ENCODE measurements at regions not wholly inside any gene's neighbourhood (a gene's known extent, or its start where the extent isn't known, plus 50 kb on each side); places are given as distances from the start of the nearest gene placed in this dataset.

DNA sequence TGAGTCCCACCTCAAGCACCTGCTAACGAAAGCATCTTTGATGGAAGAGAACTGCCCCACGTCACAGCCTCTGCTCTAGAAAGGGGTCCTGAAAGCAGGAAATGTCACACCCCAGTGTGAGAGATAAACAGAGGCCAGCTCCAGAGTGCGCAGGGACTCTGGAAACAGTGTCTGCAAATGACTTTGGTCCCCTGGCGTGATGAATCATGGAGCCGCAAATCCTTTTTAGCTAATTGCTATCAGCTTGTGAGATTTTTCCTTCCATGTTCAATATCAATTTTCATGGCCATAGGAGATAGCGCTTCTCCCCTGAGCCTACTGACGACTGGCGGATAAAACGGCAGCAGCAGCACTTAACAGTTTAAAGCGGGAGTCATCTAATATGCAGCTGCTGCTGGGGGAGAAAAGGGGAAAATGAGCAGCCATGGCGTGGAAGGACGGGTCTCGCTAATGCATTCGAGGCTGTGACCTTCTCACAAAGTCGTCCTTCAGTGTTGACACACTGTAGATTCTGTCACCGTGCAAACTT lies 209.6 kb upstream of the IRX1 start:
- TF ChIP-seq CBFB (CRISPR knock-in tag; IDR thresholded peaks at IDR 0.05; ENCODE audit: low read depth) (no peak), USF2 (CRISPR knock-in tag; IDR thresholded peaks at IDR 0.05) (no peak), JUN (CRISPR knock-in tag; IDR thresholded peaks at IDR 0.05) (no peak), E2F1 (CRISPR knock-in tag; IDR thresholded peaks at IDR 0.05) (no peak), MXD4 (CRISPR knock-in tag; IDR thresholded peaks at IDR 0.05; ENCODE audit: borderline replicate concordance) (no peak), CREB1 (CRISPR knock-in tag; IDR thresholded peaks at IDR 0.05) (no peak)
- TF ChIP-seq, protein P1, sequence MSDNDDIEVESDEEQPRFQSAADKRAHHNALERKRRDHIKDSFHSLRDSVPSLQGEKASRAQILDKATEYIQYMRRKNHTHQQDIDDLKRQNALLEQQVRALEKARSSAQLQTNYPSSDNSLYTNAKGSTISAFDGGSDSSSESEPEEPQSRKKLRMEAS (CRISPR knock-in tag; IDR thresholded peaks at IDR 0.05), result no peak
- TF ChIP-seq, protein P2, sequence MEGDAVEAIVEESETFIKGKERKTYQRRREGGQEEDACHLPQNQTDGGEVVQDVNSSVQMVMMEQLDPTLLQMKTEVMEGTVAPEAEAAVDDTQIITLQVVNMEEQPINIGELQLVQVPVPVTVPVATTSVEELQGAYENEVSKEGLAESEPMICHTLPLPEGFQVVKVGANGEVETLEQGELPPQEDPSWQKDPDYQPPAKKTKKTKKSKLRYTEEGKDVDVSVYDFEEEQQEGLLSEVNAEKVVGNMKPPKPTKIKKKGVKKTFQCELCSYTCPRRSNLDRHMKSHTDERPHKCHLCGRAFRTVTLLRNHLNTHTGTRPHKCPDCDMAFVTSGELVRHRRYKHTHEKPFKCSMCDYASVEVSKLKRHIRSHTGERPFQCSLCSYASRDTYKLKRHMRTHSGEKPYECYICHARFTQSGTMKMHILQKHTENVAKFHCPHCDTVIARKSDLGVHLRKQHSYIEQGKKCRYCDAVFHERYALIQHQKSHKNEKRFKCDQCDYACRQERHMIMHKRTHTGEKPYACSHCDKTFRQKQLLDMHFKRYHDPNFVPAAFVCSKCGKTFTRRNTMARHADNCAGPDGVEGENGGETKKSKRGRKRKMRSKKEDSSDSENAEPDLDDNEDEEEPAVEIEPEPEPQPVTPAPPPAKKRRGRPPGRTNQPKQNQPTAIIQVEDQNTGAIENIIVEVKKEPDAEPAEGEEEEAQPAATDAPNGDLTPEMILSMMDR (IDR thresholded peaks at IDR 0.05), result no peak

All from WTC11 (cell line).